ENCODE measurements at regions not wholly inside any gene's neighbourhood (a gene's known extent, or its start where the extent isn't known, plus 50 kb on each side); places are given as distances from the start of the nearest gene placed in this dataset.

GRCh38 chr16:48003206-48003907, 152.4 kb downstream of the ABCC12 start:
- Histone ChIP-seq H3K9me3 (no peaks in the 10 kb centered on the region), H3K4me3 (no peak overlapping the region), H3K27ac (no peak overlapping the region), H3K36me3 (no peaks in the 10 kb centered on the region), H3K4me1 (no peaks in the 10 kb centered on the region), H3K27me3 (no peaks in the 10 kb centered on the region)
- DNase-seq = no peak
- intact Hi-C loops (cut with DNase I) = no loop called here
- 82 to 92% methylated on average over 3 to 4 of the region's 4 CpGs for WGBS, 2 donors
- no peak for TF ChIP-seq POLR2A (IDR thresholded peaks at IDR 0.05)
- no peak for TF ChIP-seq CTCF (IDR thresholded peaks at IDR 0.05)

- no peaks in the 10 kb centered on the region for H3K4me1 ChIP-seq
- no peak for DNase-seq
- H3K9me3 ChIP-seq = no peaks in the 10 kb centered on the region
- H3K27ac ChIP-seq = no peak overlapping the region
- H3K4me3 ChIP-seq = no peak overlapping the region
- H3K36me3 ChIP-seq = no peaks in the 10 kb centered on the region
- WGBS, 2 donors = 69 to 74% methylated on average over 12 of the region's 13 CpGs
- intact Hi-C loops (cut with DNase I) = no loop called here
- H3K27me3 ChIP-seq = no peaks in the 10 kb centered on the region
- no peak for TF ChIP-seq POLR2A (IDR thresholded peaks at IDR 0.05)
- TF ChIP-seq CTCF (IDR thresholded peaks at IDR 0.05) = no peak
Measured at GRCh38 chr16:48001324-48001895, 154.4 kb downstream of the ABCC12 start.

- H3K27ac ChIP-seq = no peak overlapping the region
- no peaks in the 10 kb centered on the region for H3K9me3 ChIP-seq
- H3K36me3 ChIP-seq = no peaks in the 10 kb centered on the region
- no peaks in the 10 kb centered on the region for H3K27me3 ChIP-seq
- no peak overlapping the region for H3K4me3 ChIP-seq
- H3K4me1 ChIP-seq = no peaks in the 10 kb centered on the region
- no peak for DNase-seq
- intact Hi-C loops (cut with DNase I) = no loop called here
- 64 to 74% methylated on average over 3 of the region's 3 CpGs for WGBS, 2 donors
- TF ChIP-seq POLR2A (IDR thresholded peaks at IDR 0.05) (no peak), CTCF (IDR thresholded peaks at IDR 0.05) (no peak)
Measured at GRCh38 chr16:48000622-48001021, 155.2 kb downstream of the ABCC12 start.

- no peaks in the 10 kb centered on the region for H3K4me1 ChIP-seq
- H3K27me3 ChIP-seq = no peaks in the 10 kb centered on the region
- H3K9me3 ChIP-seq = no peaks in the 10 kb centered on the region
- WGBS, 2 donors = 66 to 87% methylated on average over 3 to 4 of the region's 4 CpGs
- no peak overlapping the region for H3K27ac ChIP-seq
- H3K36me3 ChIP-seq = no peaks in the 10 kb centered on the region
- TF ChIP-seq CTCF (IDR thresholded peaks at IDR 0.05) (no peak), POLR2A (IDR thresholded peaks at IDR 0.05) (no peak)
- DNase-seq = no peak
- H3K4me3 ChIP-seq = no peak overlapping the region
- intact Hi-C loops (cut with DNase I) = no loop called here
Measured at GRCh38 chr16:47999595-47999994, 156.2 kb downstream of the ABCC12 start.

DNA sequence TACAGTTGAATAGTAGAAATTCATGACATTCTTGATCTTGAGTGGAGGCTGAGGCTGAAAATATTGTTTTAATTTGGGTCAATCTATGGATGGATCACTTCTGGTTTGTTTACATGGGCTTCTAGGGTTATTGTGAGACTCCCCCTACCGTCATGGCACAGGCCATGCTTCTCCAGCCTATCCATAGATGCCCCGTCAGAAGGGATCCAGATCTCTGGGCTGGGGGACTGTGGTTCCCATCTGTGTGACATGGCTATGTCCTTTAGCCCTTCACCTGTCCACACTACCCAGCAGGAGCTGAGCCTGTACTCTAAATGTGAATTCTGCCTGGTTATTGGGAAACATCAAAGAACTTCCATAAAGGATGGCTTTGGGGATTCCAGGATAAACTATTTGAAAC, 160.4 kb downstream of the ABCC12 start:
- 56 to 76% methylated on average over 2 of the region's 2 CpGs for WGBS, 2 donors
- H3K4me3 ChIP-seq = no peak overlapping the region
- no peak overlapping the region for H3K27ac ChIP-seq
- no peak for DNase-seq
- TF ChIP-seq CTCF (IDR thresholded peaks at IDR 0.05) (no peak), POLR2A (IDR thresholded peaks at IDR 0.05) (no peak)
- H3K4me1 ChIP-seq = no peaks in the 10 kb centered on the region
- H3K36me3 ChIP-seq = no peaks in the 10 kb centered on the region
- intact Hi-C loops (cut with DNase I) = no loop called here
- H3K27me3 ChIP-seq = no peaks in the 10 kb centered on the region
- H3K9me3 ChIP-seq = no peaks in the 10 kb centered on the region
